Hematopoietic multipotent progenitor cell treated with erythropoietin and hydrocortisone succinate and interleukin-3 and kit ligand, for 6 days (in vitro differentiated cells): ENCODE measurements at regions not wholly inside any gene's neighbourhood (a gene's known extent, or its start where the extent isn't known, plus 50 kb on each side); places are given as distances from the start of the nearest gene placed in this dataset.

ENCODE experiments used
- DNase-seq: peaks from one replicate; pipeline ENCODE4 v3.0.0-alpha.2; 2015

DNA sequence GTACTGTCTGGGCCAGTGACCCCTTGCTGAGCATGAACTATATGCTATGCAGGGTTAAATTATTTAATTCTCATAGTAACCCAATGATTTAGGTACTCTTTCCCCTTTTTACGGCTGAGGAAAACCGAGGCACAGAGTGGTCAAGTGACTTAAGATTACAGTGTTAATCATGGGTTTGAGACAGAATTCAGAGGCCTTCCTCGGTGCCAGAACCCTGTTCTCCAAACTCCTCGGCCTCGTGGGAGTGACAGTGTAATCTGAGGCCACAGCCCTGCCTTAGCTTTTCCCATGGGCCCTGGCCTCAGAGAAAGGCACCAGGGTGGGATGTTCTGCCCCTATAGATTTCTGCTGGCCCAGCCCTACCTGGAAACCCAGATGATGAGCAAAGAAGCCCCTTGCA, 86.4 kb upstream of the ZNF648 start:
- no peak for DNase-seq

- DNase-seq, result peak; percentile 78
Measured at GRCh38 chr1:182147136-182147820, 85.8 kb upstream of the ZNF648 start.

GRCh38 chr1:182146286-182146685, 84.8 kb upstream of the ZNF648 start:
- DNase-seq, result no peak

DNA sequence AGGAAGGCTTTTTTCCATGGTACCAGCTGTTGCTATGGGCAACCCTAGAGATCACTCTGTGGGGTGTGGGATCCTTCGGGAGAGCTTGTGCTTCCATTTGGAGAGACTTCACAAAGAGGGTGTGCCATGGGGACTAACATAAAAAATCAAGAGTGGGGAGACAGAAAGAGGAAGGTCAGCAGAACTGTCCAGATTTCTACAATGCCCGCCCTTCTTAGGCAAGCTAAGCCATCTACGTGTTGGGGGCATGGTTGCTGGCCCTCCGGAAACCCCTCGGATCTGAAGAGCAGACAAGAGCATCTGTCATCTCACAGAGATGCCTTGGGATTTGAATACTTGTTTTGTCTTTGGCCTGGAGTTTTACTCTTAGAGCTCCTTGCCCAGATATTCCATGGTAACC, 83.9 kb upstream of the ZNF648 start:
- no peak for DNase-seq

- peak; percentile 64 for DNase-seq
Measured at GRCh38 chr1:182144646-182145030, 83.1 kb upstream of the ZNF648 start.

GRCh38 chr1:182143825-182144645, 82.5 kb upstream of the ZNF648 start:
- peak; percentile 82 for DNase-seq

DNA sequence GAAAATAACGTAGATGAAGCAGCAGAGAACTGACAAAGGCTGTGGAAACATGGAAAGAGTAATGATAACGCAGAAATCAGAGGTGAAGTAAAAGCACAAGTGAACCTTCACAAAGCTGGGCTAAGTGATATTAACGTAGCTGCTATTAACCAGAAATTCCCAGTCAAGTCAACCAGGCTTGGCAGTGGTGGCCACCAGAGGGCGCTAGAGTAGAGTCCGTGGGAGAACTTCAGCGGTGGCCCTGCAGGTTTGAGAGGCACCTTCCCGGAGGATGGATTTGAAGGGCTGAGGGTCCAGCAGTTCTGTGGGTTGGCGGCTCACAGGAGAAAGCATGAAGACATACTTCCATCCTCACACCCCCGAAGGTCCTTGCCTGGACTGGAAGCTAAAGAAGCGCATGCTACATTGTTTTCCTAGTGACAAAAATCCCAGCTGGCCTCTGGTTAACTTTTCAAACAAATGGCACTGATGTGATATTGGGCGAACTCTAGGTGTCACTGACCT, 81.7 kb upstream of the ZNF648 start:
- DNase-seq, result peak; percentile 95

DNA sequence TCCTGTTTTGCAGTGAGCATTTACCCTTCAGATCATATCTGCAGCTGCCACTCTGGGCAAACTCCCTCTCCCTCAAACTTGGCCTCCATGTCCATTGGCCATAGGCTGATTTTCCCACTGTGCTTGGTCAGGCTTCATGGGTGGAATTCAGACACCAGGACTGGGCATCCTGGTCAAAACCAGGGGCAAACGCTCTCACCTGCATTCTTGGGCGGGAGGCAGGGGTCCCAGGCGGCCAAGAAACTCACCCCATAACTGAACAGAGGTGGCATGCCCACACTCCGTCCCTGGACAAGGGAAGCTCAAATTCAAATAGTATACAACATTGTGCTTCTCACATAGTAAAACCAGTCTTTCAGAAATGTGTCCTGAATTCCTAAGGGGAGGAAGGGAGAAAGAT, 81.1 kb upstream of the ZNF648 start:
- DNase-seq, result no peak

DNA sequence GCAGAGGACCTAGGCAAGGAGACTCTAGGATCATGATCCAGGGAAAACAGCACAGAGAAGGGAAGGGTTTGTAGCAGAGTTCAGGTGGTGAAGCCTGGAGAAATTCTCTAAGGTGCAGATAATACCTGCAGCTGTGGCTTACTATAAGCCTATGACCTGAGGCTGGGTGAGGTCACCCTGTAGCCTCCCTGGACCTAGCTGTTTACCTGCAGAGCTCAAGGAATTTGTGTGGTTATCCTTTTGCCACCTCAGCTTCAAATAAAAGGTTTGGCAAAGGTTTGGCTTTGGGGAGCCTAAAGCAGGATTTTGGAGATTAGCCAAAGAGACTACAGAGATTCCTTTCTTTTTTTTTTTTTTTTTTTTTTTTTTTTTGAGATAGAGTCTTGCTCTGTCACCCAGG, 79.5 kb upstream of the ZNF648 start:
- no peak for DNase-seq

DNA sequence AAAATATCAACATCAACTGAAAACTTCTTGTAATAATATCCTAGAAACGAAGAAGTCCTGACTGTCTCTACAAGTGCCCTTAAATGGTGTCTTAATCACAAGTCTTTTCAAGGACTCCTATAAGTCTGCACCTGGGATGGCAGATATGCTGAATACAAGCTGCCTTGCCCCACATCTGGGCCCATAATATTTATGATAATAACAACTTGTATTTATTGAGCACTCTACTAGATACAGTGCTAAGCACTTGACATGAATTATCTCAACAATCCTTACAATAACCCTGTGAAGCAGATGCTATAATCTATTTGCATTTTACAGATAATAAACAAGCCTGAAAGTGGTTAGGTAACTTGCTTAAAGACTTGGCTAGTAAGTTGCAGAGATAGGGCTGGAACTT, 78.0 kb upstream of the ZNF648 start:
- DNase-seq, result peak; percentile 72

DNA sequence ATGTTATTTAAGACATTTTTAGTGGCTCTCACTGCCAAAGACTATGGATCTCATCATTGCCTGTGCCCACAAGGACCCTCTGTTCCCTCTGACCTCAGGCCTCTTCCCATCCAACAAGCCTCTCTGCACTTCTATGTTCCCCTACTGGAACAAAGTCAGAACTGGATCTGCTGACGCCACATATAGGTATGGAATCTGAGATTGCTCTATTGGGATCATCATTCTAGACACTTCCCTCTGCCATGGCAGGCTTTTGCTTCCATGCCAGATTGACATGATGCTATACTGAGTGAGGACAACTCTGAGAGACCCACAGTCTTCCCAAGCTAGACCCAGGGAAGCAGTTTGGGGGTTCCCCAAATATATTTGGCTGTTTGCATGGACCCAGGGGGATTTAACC, 76.0 kb upstream of the ZNF648 start:
- no peak for DNase-seq

DNA sequence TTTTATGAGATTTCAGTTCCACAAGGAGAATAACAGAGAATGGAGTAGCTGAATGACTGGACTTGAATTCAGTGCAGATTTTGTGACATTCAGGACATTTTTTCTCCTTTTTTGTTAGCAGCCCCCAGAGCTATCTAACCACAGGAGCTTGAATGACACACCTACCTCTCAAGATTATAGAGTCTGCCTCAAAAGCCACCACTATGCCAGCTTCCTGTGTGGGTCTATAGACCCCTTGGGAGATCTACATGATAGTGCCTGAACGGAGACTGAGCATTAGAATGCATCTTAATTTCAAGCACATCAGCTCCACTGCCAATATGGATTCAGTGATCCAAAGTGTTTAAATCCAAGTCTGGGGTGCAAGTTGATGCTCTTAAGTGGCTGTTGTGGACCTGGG, 74.4 kb upstream of the ZNF648 start:
- DNase-seq, result peak; percentile 27

DNA sequence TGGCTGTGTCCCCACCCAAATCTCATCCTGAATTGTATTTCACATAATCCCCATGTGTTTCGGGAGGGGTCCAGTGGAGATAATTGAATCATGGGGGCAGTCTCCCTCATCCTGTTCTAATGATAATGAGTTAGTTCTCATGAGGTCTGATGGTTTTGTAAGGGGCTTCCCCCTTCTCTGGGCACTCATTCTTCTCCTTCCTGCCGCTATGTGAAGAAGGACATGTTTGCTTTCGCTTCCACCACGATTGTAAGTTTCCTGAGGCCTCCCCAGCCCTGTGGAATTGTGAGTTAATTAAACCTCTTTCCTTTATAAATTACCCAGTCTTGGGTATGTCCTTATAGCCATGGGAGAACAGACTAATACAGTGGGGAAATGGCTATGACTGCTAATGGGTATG, 72.7 kb upstream of the ZNF648 start:
- DNase-seq, result no peak

GRCh38 chr1:182133181-182133580, 71.7 kb upstream of the ZNF648 start:
- DNase-seq, result no peak

GRCh38 chr1:182129398-182129797, 67.9 kb upstream of the ZNF648 start:
- DNase-seq, result no peak

- DNase-seq, result no peak
Measured at GRCh38 chr1:182128502-182128901, 67.0 kb upstream of the ZNF648 start.

GRCh38 chr1:182127656-182128055, 66.1 kb upstream of the ZNF648 start:
- no peak for DNase-seq

GRCh38 chr1:182126272-182126800, 64.8 kb upstream of the ZNF648 start:
- DNase-seq, result peak; percentile 67

DNA sequence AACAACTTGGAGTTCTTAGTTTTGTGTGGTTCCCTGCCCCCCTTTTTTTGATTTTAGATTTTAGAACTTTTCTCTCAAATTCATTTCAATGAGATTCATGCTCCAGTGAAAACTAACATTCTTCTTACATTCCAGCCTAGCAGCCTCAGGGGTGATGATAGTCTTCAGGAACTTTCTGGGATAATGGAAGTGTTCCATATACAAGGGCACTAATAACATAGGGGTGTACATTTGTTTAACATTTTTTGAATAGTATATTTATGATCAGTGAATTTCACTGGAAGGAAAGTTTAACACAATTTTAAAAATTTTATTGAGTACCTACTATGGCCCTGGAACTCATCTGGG, 61.4 kb upstream of the ZNF648 start:
- DNase-seq, result no peak

GRCh38 chr1:182122256-182122912, 60.9 kb upstream of the ZNF648 start:
- DNase-seq, result no peak

- DNase-seq, result no peak
Measured at GRCh38 chr1:182121787-182122186, 60.3 kb upstream of the ZNF648 start.

GRCh38 chr1:182120411-182121258, 59.1 kb upstream of the ZNF648 start:
- DNase-seq, result no peak

DNA sequence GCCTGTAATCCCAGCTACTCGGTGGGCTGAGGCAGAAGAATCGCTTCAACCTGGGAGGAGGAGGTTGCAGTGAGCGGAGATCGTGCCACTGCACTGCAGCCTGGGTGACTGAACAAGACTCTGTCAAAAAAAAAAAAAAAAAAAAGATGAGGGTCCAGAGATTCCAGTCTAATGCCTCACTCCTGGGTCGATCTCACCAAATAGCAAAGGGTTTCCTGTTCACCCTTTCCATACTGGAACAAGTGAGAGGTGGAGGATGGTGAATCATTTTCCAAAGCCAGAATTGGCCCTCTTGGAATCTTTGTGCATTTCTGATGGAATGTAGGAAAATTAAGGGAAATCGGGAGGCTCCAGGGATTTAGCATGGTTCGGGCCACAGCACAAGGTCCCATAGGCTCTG, 58.1 kb upstream of the ZNF648 start:
- DNase-seq, result no peak
